HFF-Myc (cell line): ENCODE measurements at regions not wholly inside any gene's neighbourhood (a gene's known extent, or its start where the extent isn't known, plus 50 kb on each side); places are given as distances from the start of the nearest gene placed in this dataset.

Experiments used
- DNase-seq: peaks from one replicate; pipeline ENCODE4 v3.0.0-alpha.2; 2011; ENCODE audit warnings: low read depth; ENCODE audit errors: extremely low read depth
- H3K4me3 ChIP-seq: replicated peaks from 2 replicates; pipeline ENCODE4 v1.5.1; 2011; ENCODE audit warnings: low read depth, mild to moderate bottlenecking, control low read depth, low read length
- TF ChIP-seq, protein P1 (sequence below): IDR thresholded peaks from 2 replicates; pipeline ENCODE4 v1.5.1; 2012; ENCODE audit warnings: mild to moderate bottlenecking, low read depth, low read length, control low read depth; ENCODE audit errors: missing control alignments

DNA sequence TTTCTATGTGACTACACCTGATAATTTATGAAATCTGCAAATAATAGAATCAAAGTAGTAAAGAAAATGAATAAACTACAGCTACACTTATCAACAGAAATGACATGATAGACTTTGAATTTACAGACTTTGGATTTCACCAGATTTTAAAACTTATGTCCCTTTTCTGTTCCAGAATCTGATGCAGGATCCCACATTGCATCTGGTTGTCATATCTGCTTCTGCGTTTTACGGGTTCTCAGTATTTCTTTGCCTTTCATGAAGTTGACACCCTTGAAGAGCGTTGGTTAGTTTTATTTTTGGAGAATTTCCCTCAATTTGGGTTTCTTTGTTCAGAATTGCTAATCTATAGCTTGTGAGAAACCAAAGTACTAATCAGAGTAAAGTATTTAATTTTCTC, 174.9 kb upstream of the ADCY2 start:
- no peak for DNase-seq
- H3K4me3 ChIP-seq, result no peak overlapping the region
- TF ChIP-seq, protein P1, sequence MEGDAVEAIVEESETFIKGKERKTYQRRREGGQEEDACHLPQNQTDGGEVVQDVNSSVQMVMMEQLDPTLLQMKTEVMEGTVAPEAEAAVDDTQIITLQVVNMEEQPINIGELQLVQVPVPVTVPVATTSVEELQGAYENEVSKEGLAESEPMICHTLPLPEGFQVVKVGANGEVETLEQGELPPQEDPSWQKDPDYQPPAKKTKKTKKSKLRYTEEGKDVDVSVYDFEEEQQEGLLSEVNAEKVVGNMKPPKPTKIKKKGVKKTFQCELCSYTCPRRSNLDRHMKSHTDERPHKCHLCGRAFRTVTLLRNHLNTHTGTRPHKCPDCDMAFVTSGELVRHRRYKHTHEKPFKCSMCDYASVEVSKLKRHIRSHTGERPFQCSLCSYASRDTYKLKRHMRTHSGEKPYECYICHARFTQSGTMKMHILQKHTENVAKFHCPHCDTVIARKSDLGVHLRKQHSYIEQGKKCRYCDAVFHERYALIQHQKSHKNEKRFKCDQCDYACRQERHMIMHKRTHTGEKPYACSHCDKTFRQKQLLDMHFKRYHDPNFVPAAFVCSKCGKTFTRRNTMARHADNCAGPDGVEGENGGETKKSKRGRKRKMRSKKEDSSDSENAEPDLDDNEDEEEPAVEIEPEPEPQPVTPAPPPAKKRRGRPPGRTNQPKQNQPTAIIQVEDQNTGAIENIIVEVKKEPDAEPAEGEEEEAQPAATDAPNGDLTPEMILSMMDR, result no peak

DNA sequence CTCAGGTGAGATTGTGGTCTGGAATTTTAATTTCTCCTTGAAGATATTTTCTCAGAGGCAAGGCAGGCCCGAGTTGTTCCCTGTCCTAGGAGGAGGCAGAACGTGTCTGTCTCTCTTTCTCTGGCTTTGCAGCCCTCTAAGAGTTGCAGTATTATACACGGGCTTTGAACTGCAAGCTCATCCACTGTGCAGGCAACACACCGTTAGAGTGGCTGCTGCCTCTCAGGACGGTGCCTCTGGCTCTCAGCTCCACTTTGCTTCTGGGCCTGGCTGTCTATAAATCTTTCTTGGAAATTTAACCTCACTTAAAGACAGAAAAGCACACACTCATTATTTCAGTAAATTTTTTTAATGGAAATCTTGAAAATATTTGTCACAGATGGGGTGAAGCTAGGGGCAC, 170.1 kb upstream of the ADCY2 start:
- no peak for DNase-seq
- H3K4me3 ChIP-seq, result no peak overlapping the region
- TF ChIP-seq, protein P1, result no peak

DNA sequence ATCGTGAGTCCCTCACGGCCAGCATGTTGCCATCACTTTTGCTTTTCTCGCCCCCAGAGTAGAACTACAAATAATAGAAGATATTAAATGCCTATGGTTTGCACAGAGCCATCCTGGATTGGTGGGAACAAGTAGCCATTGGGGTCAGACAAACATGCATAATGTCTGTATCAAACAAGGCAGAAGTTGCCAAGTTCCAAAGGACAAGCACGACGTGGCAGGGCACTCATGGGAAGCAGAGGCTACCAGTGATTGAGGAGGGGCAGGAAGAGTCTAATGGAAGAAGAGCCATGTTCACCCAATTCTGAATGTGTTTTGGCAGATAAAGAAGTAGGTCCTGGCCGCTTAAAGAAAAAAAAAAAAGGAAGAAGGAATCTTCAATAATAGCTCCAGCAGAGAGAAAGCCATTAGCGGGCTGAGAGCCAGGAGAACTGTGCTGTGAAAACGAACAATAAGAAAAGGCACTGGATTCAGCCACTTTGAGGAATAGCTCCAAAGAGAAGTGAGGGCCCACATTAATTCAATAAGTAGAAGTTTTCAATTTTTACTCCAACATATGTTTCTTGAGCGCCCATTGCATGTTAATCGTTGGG, 153.7 kb upstream of the ADCY2 start:
- no peak overlapping the region for H3K4me3 ChIP-seq
- TF ChIP-seq, protein P1, result no peak
- no peak for DNase-seq

DNA sequence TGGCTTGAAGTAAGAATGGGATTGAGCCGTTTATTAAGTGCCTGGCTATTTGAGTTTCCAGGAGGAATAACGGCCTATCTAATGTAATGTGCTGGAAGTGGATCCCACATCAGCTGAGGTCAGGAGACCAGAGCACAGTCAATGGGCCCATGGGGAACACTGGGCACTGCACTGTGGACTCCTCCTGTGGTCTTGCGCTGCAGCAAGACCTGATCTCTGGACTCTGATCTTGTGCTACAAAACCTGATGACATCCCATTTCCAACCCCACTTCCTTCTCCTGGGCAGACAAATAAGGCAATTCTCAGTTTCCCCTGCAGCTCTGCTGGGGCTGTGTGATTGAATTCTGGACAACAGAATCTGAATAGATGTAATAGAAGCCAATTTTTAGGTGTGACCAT, 151.7 kb upstream of the ADCY2 start:
- TF ChIP-seq, protein P1, result no peak
- H3K4me3 ChIP-seq, result no peak overlapping the region
- DNase-seq, result no peak

DNA sequence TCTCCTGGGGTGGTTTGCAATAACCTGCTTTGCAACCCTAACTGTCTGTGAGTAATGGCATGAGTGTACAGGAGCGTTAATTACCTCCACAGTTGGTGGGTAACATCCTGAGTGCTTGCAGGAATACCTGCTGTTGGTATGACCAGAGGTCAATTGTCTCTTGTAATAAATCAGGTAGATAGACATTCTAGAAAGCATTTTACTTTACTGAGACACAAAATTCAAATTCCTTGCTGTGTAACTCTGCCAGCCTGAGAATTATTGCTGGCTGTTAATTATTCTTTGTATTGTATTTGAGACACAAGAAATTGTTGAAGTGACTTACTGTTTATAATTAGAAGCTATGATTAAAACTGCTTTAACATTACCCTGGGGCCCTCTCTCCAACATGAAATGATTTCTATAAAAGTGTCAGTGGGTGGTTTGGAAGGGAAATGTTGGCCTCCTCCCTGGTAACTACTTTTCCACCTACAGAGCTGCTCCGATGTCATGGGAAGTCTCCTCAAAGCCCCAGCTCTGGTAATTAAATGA, 150.8 kb upstream of the ADCY2 start:
- H3K4me3 ChIP-seq, result no peak overlapping the region
- TF ChIP-seq, protein P1, result no peak
- DNase-seq, result no peak

DNA sequence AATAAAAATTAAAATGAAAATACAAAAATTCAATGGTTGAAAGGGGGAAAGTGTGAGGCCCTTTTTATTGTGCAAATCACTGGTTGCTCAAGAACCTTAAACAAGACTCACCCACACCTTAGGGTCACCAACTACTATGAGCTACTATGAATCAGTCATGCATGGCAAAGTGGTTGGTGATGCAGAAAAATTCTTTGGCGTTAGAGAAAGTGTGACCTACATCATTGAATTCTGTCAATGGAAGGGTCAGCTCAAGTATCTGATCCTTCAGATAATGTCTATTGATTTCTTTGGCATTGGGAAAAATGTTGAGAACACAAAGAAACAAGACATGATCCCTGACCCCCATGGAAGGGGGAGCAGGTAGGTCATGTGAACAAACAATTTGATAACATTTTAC, 149.7 kb upstream of the ADCY2 start:
- no peak overlapping the region for H3K4me3 ChIP-seq
- DNase-seq, result no peak
- TF ChIP-seq, protein P1, result no peak

DNA sequence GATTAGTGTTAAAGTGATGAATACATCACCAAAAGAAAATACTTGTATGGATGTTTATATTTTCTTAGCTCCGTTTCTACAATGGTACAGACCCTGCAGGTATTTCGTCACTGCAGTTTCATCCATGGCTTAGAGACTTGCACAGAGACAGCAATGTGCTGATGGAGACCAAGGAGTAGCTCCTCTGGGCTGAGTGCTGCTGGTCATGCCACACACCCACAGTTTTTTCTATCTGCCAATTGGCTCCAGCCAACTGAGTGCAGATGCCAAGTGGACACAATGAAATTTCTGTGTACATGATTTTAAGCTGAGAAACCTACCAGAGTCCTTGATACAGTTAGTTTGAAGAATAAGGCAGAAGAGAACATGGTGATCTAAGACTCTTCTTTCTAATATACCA, 145.9 kb upstream of the ADCY2 start:
- TF ChIP-seq, protein P1, result no peak
- no peak overlapping the region for H3K4me3 ChIP-seq
- no peak for DNase-seq
